H1 (cell line): ENCODE measurements at regions not wholly inside any gene's neighbourhood (a gene's known extent, or its start where the extent isn't known, plus 50 kb on each side); places are given as distances from the start of the nearest gene placed in this dataset.

Experiments used
- BACH1 ChIP-seq: IDR thresholded peaks from 2 replicates; pipeline ENCODE4 v1.6.1; 2012; ENCODE audit warnings: low read length, improper control_type of control experiment
- CEBPB ChIP-seq: IDR thresholded peaks from 2 replicates; pipeline ENCODE4 v1.6.1; 2012; ENCODE audit warnings: low read depth, low read length
- CREB1 ChIP-seq: IDR thresholded peaks from 2 replicates; pipeline ENCODE4 v1.6.1; 2012; ENCODE audit warnings: inconsistent platforms
- CTCF ChIP-seq, 3 experiments: IDR thresholded peaks; 1 replicate in 2 of 3; 2 replicates in 1 of 3; pipeline versions ENCODE4 v1.5.1 to v1.6.1; 2011; ENCODE audit warnings: low read length in 3 of 3, mild to moderate bottlenecking in 3 of 3, inconsistent platforms in 2 of 3, low read depth in 1 of 3, moderate library complexity in 1 of 3; ENCODE audit not compliant: insufficient read depth in 1 of 3; ENCODE audit errors: control extremely low read depth in 1 of 3
- MAX ChIP-seq: IDR thresholded peaks from 2 replicates; pipeline ENCODE4 v1.6.1; 2012; ENCODE audit warnings: inconsistent platforms
- PHF8 ChIP-seq: fragments of 200-600 bp; sonication (generic); conservative IDR thresholded peaks from 2 replicates; pipeline ENCODE4 v1.7.1; 2012; ENCODE audit warnings: low read depth, mild to moderate bottlenecking, inconsistent platforms, low read length, moderate library complexity
- POLR2A ChIP-seq, 2 experiments: IDR thresholded peaks; 1 replicate in 1 of 2; 2 replicates in 1 of 2; pipeline ENCODE4 v1.6.1; 2011; ENCODE audit warnings: low read depth in 2 of 2, low read length in 2 of 2, mild to moderate bottlenecking in 2 of 2; ENCODE audit errors: control extremely low read depth in 1 of 2
- POLR2AphosphoS5 ChIP-seq: IDR thresholded peaks from 2 replicates; pipeline ENCODE4 v1.6.1; 2011; ENCODE audit warnings: low read depth, low read length
- RAD21 ChIP-seq, 2 experiments: IDR thresholded peaks in 1 of 2; conservative IDR thresholded peaks in 1 of 2; 2 replicates each; pipeline ENCODE4 v1.6.1; 2011; ENCODE audit warnings: low read depth in 2 of 2, low read length in 2 of 2, improper control_type of control experiment in 1 of 2, inconsistent platforms in 1 of 2, mild to moderate bottlenecking in 1 of 2, moderate library complexity in 1 of 2
- SIX5 ChIP-seq: IDR thresholded peaks from 2 replicates; pipeline ENCODE4 v1.6.1; 2011; ENCODE audit warnings: mild to moderate bottlenecking, low read depth, low read length
- ZNF274 ChIP-seq: IDR thresholded peaks from 2 replicates; pipeline ENCODE4 v1.7.0; 2012; ENCODE audit warnings: low read length, borderline replicate concordance; ENCODE audit errors: extremely low read depth

- no peak for TF ChIP-seq PHF8
- TF ChIP-seq SIX5 = no peak
- TF ChIP-seq CTCF (IDR thresholded peaks at IDR 0.05; ENCODE audit: control extremely low read depth in 1 of 3, insufficient read depth in 1 of 3, low read depth in 1 of 3, low read length in 3 of 3) = peak in 2 of 3 experiments; percentile 41 to 44; a peak in 3 of 4 replicates
- peak; percentile 24 to 25; a peak in 2 of 4 replicates for TF ChIP-seq RAD21 (IDR thresholded peaks at IDR 0.05 in 1 of 2, conservative IDR thresholded peaks at IDR 0.05 in 1 of 2; ENCODE audit: low read depth in 2 of 2, low read length in 2 of 2)
- TF ChIP-seq CEBPB = no peak
- TF ChIP-seq POLR2AphosphoS5 = no peak
- TF ChIP-seq ZNF274 = no peak
- no peak for TF ChIP-seq MAX
- TF ChIP-seq CREB1 = no peak
- no peak for TF ChIP-seq BACH1
- no peak for TF ChIP-seq POLR2A (IDR thresholded peaks at IDR 0.05; ENCODE audit: control extremely low read depth in 1 of 2, low read depth in 2 of 2, low read length in 2 of 2)
These were observed 323.4 kb downstream of the SHANK2 start for GRCh38 chr11:70928854-70929598.
